HL-60 (cell line): ENCODE measurements at regions not wholly inside any gene's neighbourhood (a gene's known extent, or its start where the extent isn't known, plus 50 kb on each side); places are given as distances from the start of the nearest gene placed in this dataset.

Experiments
- GABPA ChIP-seq: IDR thresholded peaks from 2 replicates; pipeline ENCODE4 v1.6.1; 2012; ENCODE audit warnings: low read depth
- POLR2AphosphoS5 ChIP-seq: IDR thresholded peaks from 2 replicates; pipeline ENCODE4 v1.6.1; 2012; ENCODE audit warnings: low read depth
- TF ChIP-seq, protein P1 (sequence below): IDR thresholded peaks from one replicate; pipeline ENCODE4 v1.5.1; 2011; ENCODE audit warnings: low read length, control low read depth, inconsistent platforms; ENCODE audit not compliant: insufficient read depth

DNA sequence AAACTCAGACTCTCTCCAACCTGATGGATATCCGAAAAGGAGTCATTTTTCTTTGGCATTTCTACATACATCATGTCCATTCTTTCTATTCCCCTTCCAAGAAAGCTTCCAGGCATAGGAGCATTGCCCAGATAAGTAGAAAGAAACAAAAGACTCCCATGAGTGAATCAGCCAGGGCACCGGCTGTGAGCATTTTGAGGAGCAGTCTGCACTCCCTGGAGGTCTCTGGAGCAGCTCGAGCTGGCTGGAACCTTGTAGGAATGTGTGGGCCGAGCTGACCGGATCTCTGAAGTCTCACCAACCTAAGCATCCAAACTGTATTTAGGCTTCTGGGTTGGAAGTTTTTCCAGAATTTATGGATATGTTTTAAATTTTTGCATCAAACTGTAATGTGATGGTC lies 161.4 kb upstream of the TRPC7 start:
- TF ChIP-seq, protein P1, sequence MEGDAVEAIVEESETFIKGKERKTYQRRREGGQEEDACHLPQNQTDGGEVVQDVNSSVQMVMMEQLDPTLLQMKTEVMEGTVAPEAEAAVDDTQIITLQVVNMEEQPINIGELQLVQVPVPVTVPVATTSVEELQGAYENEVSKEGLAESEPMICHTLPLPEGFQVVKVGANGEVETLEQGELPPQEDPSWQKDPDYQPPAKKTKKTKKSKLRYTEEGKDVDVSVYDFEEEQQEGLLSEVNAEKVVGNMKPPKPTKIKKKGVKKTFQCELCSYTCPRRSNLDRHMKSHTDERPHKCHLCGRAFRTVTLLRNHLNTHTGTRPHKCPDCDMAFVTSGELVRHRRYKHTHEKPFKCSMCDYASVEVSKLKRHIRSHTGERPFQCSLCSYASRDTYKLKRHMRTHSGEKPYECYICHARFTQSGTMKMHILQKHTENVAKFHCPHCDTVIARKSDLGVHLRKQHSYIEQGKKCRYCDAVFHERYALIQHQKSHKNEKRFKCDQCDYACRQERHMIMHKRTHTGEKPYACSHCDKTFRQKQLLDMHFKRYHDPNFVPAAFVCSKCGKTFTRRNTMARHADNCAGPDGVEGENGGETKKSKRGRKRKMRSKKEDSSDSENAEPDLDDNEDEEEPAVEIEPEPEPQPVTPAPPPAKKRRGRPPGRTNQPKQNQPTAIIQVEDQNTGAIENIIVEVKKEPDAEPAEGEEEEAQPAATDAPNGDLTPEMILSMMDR: no peak
- no peak for TF ChIP-seq POLR2AphosphoS5
- TF ChIP-seq GABPA: no peak
